ENCODE measurements at regions not wholly inside any gene's neighbourhood (a gene's known extent, or its start where the extent isn't known, plus 50 kb on each side); places are given as distances from the start of the nearest gene placed in this dataset.

DNA sequence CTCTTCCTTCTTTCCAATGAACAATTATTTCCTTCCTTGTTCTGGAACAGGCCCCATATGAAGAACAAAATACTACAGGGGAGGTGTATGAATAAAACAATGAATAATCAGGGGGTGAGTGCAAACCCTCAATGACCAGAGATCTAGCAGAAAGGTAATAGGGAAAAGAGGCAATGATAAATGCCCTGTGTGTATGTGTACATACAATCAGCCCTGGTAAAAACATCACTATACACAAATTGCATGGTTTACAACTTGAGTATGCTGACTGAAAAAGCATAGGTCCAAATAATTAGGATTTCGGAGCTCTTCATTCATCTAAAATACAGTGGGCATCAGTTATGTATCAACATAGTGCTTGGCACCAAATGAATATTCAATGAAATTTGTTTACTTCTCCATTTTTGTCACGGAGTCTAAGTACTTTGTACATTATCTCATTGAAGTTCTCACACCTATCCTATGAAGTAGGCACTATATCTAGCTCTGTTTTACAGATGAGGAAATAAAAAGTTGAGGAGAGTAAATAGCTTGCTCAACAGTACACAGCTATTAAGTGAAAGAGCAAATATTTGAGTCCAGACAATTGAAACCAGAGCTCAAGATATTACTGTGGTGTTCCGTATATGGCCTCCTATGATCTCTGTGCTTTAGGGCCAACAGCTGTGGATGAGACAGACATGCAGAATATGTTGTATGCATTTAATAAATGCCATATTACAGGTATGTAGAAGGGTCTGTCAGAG lies 1065.4 kb downstream of the SORCS3 start:
- H3K79me2 ChIP-seq (ENCODE audit: insufficient read depth, low read length): no peaks in the 10 kb centered on the region
- no peak overlapping the region for H2AFZ ChIP-seq (ENCODE audit: low read length)
- TF ChIP-seq, protein P1, sequence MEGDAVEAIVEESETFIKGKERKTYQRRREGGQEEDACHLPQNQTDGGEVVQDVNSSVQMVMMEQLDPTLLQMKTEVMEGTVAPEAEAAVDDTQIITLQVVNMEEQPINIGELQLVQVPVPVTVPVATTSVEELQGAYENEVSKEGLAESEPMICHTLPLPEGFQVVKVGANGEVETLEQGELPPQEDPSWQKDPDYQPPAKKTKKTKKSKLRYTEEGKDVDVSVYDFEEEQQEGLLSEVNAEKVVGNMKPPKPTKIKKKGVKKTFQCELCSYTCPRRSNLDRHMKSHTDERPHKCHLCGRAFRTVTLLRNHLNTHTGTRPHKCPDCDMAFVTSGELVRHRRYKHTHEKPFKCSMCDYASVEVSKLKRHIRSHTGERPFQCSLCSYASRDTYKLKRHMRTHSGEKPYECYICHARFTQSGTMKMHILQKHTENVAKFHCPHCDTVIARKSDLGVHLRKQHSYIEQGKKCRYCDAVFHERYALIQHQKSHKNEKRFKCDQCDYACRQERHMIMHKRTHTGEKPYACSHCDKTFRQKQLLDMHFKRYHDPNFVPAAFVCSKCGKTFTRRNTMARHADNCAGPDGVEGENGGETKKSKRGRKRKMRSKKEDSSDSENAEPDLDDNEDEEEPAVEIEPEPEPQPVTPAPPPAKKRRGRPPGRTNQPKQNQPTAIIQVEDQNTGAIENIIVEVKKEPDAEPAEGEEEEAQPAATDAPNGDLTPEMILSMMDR (IDR thresholded peaks at IDR 0.05; ENCODE audit: extremely low read depth, low read depth, low read length): no peak
- H3K36me3 ChIP-seq (ENCODE audit: insufficient read depth, low read length): no peaks in the 10 kb centered on the region
- no peak overlapping the region for H3K4me3 ChIP-seq (ENCODE audit: insufficient read depth, low read length)
- no peaks in the 10 kb centered on the region for H3K4me1 ChIP-seq (ENCODE audit: insufficient read depth, low read length)
- no peaks in the 10 kb centered on the region for H3K27me3 ChIP-seq (ENCODE audit: insufficient read depth, low read length)
- H4K20me1 ChIP-seq (ENCODE audit: insufficient read depth, low read length): no peaks in the 10 kb centered on the region
- no peaks in the 10 kb centered on the region for H3K9me3 ChIP-seq (ENCODE audit: low read depth, low read length)
- H3K4me2 ChIP-seq (ENCODE audit: insufficient read depth, low read length): no peak overlapping the region
- no peak overlapping the region for H3K27ac ChIP-seq (ENCODE audit: low read depth, low read length)
- DNase-seq (ENCODE audit: insufficient read length, low spot score, missing footprints): no peak

- no peaks in the 10 kb centered on the region for H3K27me3 ChIP-seq (ENCODE audit: insufficient read depth, low read length)
- no peak overlapping the region for H2AFZ ChIP-seq (ENCODE audit: low read length)
- H3K36me3 ChIP-seq (ENCODE audit: insufficient read depth, low read length): no peaks in the 10 kb centered on the region
- no peak overlapping the region for H3K4me2 ChIP-seq (ENCODE audit: insufficient read depth, low read length)
- H3K4me1 ChIP-seq (ENCODE audit: insufficient read depth, low read length): no peaks in the 10 kb centered on the region
- no peaks in the 10 kb centered on the region for H4K20me1 ChIP-seq (ENCODE audit: insufficient read depth, low read length)
- TF ChIP-seq, protein P1 (IDR thresholded peaks at IDR 0.05; ENCODE audit: extremely low read depth, low read depth, low read length): no peak
- H3K79me2 ChIP-seq (ENCODE audit: insufficient read depth, low read length): no peaks in the 10 kb centered on the region
- H3K4me3 ChIP-seq (ENCODE audit: insufficient read depth, low read length): no peak overlapping the region
- H3K27ac ChIP-seq (ENCODE audit: low read depth, low read length): no peak overlapping the region
- H3K9me3 ChIP-seq (ENCODE audit: low read depth, low read length): no peaks in the 10 kb centered on the region
- DNase-seq (ENCODE audit: insufficient read length, low spot score, missing footprints): no peak
These were observed 1061.1 kb downstream of the SORCS3 start for GRCh38 chr10:105702211-105702610.

- no peak overlapping the region for H3K4me2 ChIP-seq (ENCODE audit: insufficient read depth, low read length)
- H3K27me3 ChIP-seq (ENCODE audit: insufficient read depth, low read length): no peaks in the 10 kb centered on the region
- H3K27ac ChIP-seq (ENCODE audit: low read depth, low read length): no peak overlapping the region
- no peaks in the 10 kb centered on the region for H4K20me1 ChIP-seq (ENCODE audit: insufficient read depth, low read length)
- no peaks in the 10 kb centered on the region for H3K4me1 ChIP-seq (ENCODE audit: insufficient read depth, low read length)
- no peaks in the 10 kb centered on the region for H3K9me3 ChIP-seq (ENCODE audit: low read depth, low read length)
- H3K36me3 ChIP-seq (ENCODE audit: insufficient read depth, low read length): no peaks in the 10 kb centered on the region
- no peaks in the 10 kb centered on the region for H3K79me2 ChIP-seq (ENCODE audit: insufficient read depth, low read length)
- H3K4me3 ChIP-seq (ENCODE audit: insufficient read depth, low read length): no peak overlapping the region
- TF ChIP-seq, protein P1 (IDR thresholded peaks at IDR 0.05; ENCODE audit: extremely low read depth, low read depth, low read length): no peak
- H2AFZ ChIP-seq (ENCODE audit: low read length): no peak overlapping the region
- no peak for DNase-seq (ENCODE audit: insufficient read length, low spot score, missing footprints)
These were observed 1059.1 kb downstream of the SORCS3 start for GRCh38 chr10:105700218-105700617.

- Histone ChIP-seq H3K36me3 (ENCODE audit: insufficient read depth, low read length) (no peaks in the 10 kb centered on the region), H3K4me1 (ENCODE audit: insufficient read depth, low read length) (no peaks in the 10 kb centered on the region), H3K27me3 (ENCODE audit: insufficient read depth, low read length) (no peaks in the 10 kb centered on the region), H3K27ac (ENCODE audit: low read depth, low read length) (no peak overlapping the region), H2AFZ (ENCODE audit: low read length) (no peak overlapping the region), H3K9me3 (ENCODE audit: low read depth, low read length) (no peaks in the 10 kb centered on the region), H3K79me2 (ENCODE audit: insufficient read depth, low read length) (no peaks in the 10 kb centered on the region), H3K4me3 (ENCODE audit: insufficient read depth, low read length) (no peak overlapping the region), H3K4me2 (ENCODE audit: insufficient read depth, low read length) (no peak overlapping the region), H4K20me1 (ENCODE audit: insufficient read depth, low read length) (no peaks in the 10 kb centered on the region)
- DNase-seq (ENCODE audit: insufficient read length, low spot score, missing footprints): no peak
- TF ChIP-seq, protein P1 (IDR thresholded peaks at IDR 0.05; ENCODE audit: extremely low read depth, low read depth, low read length): no peak
These were observed 1058.4 kb downstream of the SORCS3 start for GRCh38 chr10:105699504-105699903.
